Caco-2 (cell line): ENCODE measurements at regions not wholly inside any gene's neighbourhood (a gene's known extent, or its start where the extent isn't known, plus 50 kb on each side); places are given as distances from the start of the nearest gene placed in this dataset.

Experiments
- BruUV-seq: library from RNA; stranded (reverse); fragments of 400-500 nt; replicated peaks from 2 replicates; lab custom pipeline; 2021; lab: Mats Ljungman, UMichigan
- CTCF ChIA-PET: fragments of 300-600 bp; sonication (Branson Sonifier 250); formaldehyde crosslinking; loops from one replicate; lab custom pipeline; 2022; ENCODE audit warnings: antibody characterized with exemption; lab: Charles Lee
- POLR2A ChIA-PET: fragments of 300-600 bp; sonication (Branson Sonifier 250); formaldehyde crosslinking; loops from one replicate; lab custom pipeline; 2022; ENCODE audit warnings: antibody characterized with exemption; lab: Charles Lee
- DNase-seq, 2 experiments: peaks; one replicate each; pipeline versions ENCODE4 v3.0.0 to v3.0.0-alpha.2; 2020 to 2022
- H3K27me3 ChIP-seq: replicated peaks from 2 replicates; pipeline ENCODE4 v1.6.0; 2011; ENCODE audit warnings: low read length; ENCODE audit not compliant: control insufficient read depth, insufficient read depth
- H3K36me3 ChIP-seq: 2 replicates; pipeline ENCODE4 v1.5.1; 2011; ENCODE audit warnings: low read length; ENCODE audit not compliant: control insufficient read depth, insufficient read depth
- H3K4me1 ChIP-seq: fragments of 250-450 bp; sonication (Bioruptor Pico); 2 replicates; pipeline ENCODE4 v1.5.1; 2020; ENCODE audit warnings: mild to moderate bottlenecking
- H3K4me3 ChIP-seq: 2 replicates; pipeline ENCODE4 v1.5.1; 2011; ENCODE audit warnings: low read depth, mild to moderate bottlenecking, control low read depth, low read length
- H3K9me3 ChIP-seq: fragments of 250-450 bp; sonication (Bioruptor Pico); 2 replicates; pipeline ENCODE4 v1.5.1; 2020; ENCODE audit warnings: mild to moderate bottlenecking, moderate library complexity
- H3K27ac Mint-ChIP-seq: one replicate; pipeline ENCODE4 v1.8.0; 2022; ENCODE audit warnings: mixed read lengths; ENCODE audit not compliant: unreplicated experiment
- H3K27me3 Mint-ChIP-seq: one replicate; pipeline ENCODE4 v1.8.0; 2022; ENCODE audit warnings: mixed read lengths; ENCODE audit not compliant: insufficient read depth, unreplicated experiment
- H3K36me3 Mint-ChIP-seq: one replicate; pipeline ENCODE4 v1.8.0; 2022; ENCODE audit warnings: mild to moderate bottlenecking, mixed read lengths; ENCODE audit not compliant: insufficient read depth, unreplicated experiment
- H3K4me1 Mint-ChIP-seq: one replicate; pipeline ENCODE4 v1.8.0; 2022; ENCODE audit warnings: low read depth, mixed read lengths; ENCODE audit not compliant: unreplicated experiment
- H3K4me3 Mint-ChIP-seq: one replicate; pipeline ENCODE4 v1.8.0; 2022; ENCODE audit warnings: mild to moderate bottlenecking, moderate library complexity, mixed read lengths; ENCODE audit not compliant: unreplicated experiment
- H3K9me3 Mint-ChIP-seq: one replicate; pipeline ENCODE4 v1.8.0; 2022; ENCODE audit warnings: mixed read lengths; ENCODE audit not compliant: unreplicated experiment
- intact Hi-C: fragments of 100-400 bp; cut with micrococcal nuclease; formaldehyde crosslinking; loops from one replicate; pipeline ENCODE4 v1.10.0; 2022; ENCODE audit not compliant: unreplicated experiment
- TF ChIP-seq, protein P1 (sequence below), 2 experiments: fragments of 200-600 bp in 1 of 2; IDR thresholded peaks; 1 replicate in 1 of 2; 2 replicates in 1 of 2; pipeline versions ENCODE4 v1.5.1 to v1.8.0; 2011 to 2022; ENCODE audit warnings: antibody characterized with exemption in 1 of 2, control low read depth in 1 of 2, inconsistent platforms in 1 of 2, low read depth in 1 of 2, low read length in 1 of 2, mild to moderate bottlenecking in 1 of 2, moderate library complexity in 1 of 2; ENCODE audit not compliant: insufficient read depth in 1 of 2, severe bottlenecking in 1 of 2, unreplicated experiment in 1 of 2

DNA sequence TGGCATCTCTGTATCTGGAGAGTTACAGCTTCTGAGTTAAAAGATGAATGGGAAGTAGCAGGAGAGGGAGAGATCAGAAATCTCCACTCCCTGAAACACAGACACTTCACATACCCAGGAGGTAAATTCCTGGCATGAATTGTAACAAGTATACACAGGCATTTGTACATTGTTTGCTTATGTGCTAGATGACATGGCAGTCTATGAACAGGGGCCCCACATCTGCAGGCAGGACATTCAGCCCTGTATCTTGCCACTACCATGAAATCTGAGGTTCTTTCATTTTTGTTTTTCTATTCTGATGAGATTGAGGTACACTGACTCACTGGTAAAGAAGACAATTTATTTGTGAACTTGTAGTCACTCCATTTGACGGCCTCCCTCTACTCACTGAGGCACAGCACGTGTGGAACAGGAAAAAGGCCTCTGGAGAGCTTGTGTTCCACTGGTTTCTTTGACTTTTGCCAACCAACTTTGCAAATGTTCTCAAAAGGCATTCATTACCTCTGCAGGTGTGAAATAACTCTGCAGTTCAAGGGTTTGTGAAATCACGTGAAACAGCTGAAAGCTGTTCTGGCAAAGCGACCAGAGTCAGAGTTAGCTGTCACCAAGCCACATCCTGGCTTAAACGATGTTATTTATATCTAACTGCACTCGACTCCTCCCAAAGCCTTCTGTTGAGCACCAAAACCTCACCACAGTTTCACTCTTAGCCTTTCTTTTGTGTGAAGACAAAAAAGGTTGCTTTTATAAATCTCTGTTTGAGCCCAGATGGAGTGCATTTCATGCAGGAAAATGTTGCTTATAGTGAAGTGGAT, 401.3 kb upstream of the CFAP20DC start:
- no peaks in the 10 kb centered on the region for H3K36me3 Mint-ChIP-seq
- Histone ChIP-seq H3K27me3 (no peaks in the 10 kb centered on the region; the same call in 1 of the 2 replicates), H3K4me1 (no peaks in the 10 kb centered on the region), H3K9me3 (no peaks in the 10 kb centered on the region), H3K4me3 (no peak overlapping the region), H3K36me3 (no peaks in the 10 kb centered on the region)
- POLR2A ChIA-PET = no interaction called here
- H3K27me3 Mint-ChIP-seq = peaks cover 3% of the 10 kb centered on the region
- no peak for DNase-seq
- H3K9me3 Mint-ChIP-seq = no peaks in the 10 kb centered on the region
- no peak overlapping the region for H3K27ac Mint-ChIP-seq
- no peak overlapping the region for H3K4me3 Mint-ChIP-seq
- TF ChIP-seq, protein P1, sequence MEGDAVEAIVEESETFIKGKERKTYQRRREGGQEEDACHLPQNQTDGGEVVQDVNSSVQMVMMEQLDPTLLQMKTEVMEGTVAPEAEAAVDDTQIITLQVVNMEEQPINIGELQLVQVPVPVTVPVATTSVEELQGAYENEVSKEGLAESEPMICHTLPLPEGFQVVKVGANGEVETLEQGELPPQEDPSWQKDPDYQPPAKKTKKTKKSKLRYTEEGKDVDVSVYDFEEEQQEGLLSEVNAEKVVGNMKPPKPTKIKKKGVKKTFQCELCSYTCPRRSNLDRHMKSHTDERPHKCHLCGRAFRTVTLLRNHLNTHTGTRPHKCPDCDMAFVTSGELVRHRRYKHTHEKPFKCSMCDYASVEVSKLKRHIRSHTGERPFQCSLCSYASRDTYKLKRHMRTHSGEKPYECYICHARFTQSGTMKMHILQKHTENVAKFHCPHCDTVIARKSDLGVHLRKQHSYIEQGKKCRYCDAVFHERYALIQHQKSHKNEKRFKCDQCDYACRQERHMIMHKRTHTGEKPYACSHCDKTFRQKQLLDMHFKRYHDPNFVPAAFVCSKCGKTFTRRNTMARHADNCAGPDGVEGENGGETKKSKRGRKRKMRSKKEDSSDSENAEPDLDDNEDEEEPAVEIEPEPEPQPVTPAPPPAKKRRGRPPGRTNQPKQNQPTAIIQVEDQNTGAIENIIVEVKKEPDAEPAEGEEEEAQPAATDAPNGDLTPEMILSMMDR (IDR thresholded peaks at IDR 0.05; ENCODE audit: insufficient read depth in 1 of 2, low read depth in 1 of 2, low read length in 1 of 2, severe bottlenecking in 1 of 2, unreplicated experiment in 1 of 2) = no peak
- BruUV-seq = no TSS peak
- CTCF ChIA-PET = no interaction called here
- intact Hi-C loops = no loop called here
- no peaks in the 10 kb centered on the region for H3K4me1 Mint-ChIP-seq

DNA sequence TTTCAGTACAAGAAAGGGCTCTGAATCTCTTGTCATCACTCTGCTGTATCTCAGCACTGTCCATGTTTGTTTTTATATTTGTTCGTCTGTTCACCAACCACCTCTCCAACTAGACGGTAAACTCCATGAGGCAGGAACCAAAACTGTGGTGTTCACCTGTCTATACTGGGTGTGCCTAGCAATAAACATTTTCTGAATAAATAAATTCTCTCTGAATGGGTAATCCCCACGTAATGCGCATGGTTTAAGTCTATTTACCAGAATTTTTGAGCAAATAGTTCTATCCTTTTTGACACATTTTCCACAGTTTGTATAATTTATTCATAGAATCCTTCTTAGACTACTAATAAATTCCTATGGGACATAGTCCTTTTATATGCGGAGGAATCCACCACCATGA, 400.6 kb upstream of the CFAP20DC start:
- Mint-ChIP-seq H3K27ac (no peak overlapping the region), H3K36me3 (no peaks in the 10 kb centered on the region), H3K4me1 (no peaks in the 10 kb centered on the region), H3K27me3 (peaks cover 3% of the 10 kb centered on the region), H3K9me3 (no peaks in the 10 kb centered on the region), H3K4me3 (no peak overlapping the region)
- no TSS peak for BruUV-seq
- ChIA-PET CTCF (no interaction called here), POLR2A (no interaction called here)
- Histone ChIP-seq H3K4me1 (no peaks in the 10 kb centered on the region), H3K36me3 (no peaks in the 10 kb centered on the region), H3K27me3 (no peaks in the 10 kb centered on the region; the same call in 1 of the 2 replicates), H3K9me3 (no peaks in the 10 kb centered on the region), H3K4me3 (no peak overlapping the region)
- DNase-seq = no peak
- TF ChIP-seq, protein P1 (IDR thresholded peaks at IDR 0.05; ENCODE audit: insufficient read depth in 1 of 2, low read depth in 1 of 2, low read length in 1 of 2, severe bottlenecking in 1 of 2, unreplicated experiment in 1 of 2) = no peak
- intact Hi-C loops = no loop called here

DNA sequence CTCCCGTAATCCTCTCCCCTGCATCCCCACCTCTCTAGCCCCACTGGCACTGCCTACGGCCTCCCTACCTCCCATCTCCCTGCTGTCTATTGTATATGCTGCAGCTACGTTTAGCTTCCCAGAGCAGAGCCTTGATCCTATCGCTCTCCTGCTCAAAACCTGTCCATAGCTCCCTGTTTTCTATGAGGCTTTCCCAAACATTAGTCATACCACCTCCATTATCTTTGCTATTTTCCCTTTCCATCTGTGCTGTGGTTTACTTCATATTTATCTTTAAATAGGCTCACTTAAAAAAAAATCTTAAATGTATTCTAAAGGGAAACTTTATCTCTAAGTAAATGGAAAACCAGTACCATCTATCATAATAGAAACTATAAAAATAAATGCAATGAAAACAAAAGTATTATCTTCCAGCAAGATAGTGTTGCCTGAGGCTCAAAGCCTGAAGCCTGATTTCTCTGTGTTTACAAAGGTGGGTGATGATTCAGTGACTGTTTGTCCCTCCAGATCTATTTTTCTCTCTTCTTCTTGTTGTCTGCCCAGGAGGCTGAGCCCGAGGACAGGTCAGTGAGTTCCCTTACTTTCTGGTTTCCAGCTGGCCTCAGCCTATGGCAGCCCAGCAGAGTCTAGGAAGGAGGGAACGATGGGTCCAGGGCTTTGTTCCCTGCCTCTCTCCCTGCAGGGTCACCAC, 397.1 kb upstream of the CFAP20DC start:
- H3K27ac Mint-ChIP-seq = no peak overlapping the region
- intact Hi-C loops = no loop called here
- peaks cover 12% of the 10 kb centered on the region for H3K27me3 Mint-ChIP-seq
- Histone ChIP-seq H3K27me3 (no peaks in the 10 kb centered on the region; the same call in 1 of the 2 replicates), H3K36me3 (no peaks in the 10 kb centered on the region), H3K4me3 (no peak overlapping the region), H3K4me1 (no peaks in the 10 kb centered on the region), H3K9me3 (no peaks in the 10 kb centered on the region)
- no peaks in the 10 kb centered on the region for H3K9me3 Mint-ChIP-seq
- TF ChIP-seq, protein P1 (IDR thresholded peaks at IDR 0.05; ENCODE audit: insufficient read depth in 1 of 2, low read depth in 1 of 2, low read length in 1 of 2, severe bottlenecking in 1 of 2, unreplicated experiment in 1 of 2) = no peak
- H3K4me3 Mint-ChIP-seq = no peak overlapping the region
- no TSS peak for BruUV-seq
- no peak for DNase-seq
- POLR2A ChIA-PET = no interaction called here
- no peaks in the 10 kb centered on the region for H3K36me3 Mint-ChIP-seq
- H3K4me1 Mint-ChIP-seq = no peaks in the 10 kb centered on the region
- CTCF ChIA-PET = no interaction called here
